KG1 (cell line): ENCODE measurements at regions not wholly inside any gene's neighbourhood (a gene's known extent, or its start where the extent isn't known, plus 50 kb on each side); places are given as distances from the start of the nearest gene placed in this dataset.
"Not testable (repeated sequence)": the region's sequence is repeated elsewhere in the genome, so short reads cannot be mapped to it uniquely, and the experiment has no call there.

ENCODE experiments used
- DNase-seq: peaks from one replicate; lab custom pipeline; 2025; lab: John Stamatoyannopoulos, UW

DNA sequence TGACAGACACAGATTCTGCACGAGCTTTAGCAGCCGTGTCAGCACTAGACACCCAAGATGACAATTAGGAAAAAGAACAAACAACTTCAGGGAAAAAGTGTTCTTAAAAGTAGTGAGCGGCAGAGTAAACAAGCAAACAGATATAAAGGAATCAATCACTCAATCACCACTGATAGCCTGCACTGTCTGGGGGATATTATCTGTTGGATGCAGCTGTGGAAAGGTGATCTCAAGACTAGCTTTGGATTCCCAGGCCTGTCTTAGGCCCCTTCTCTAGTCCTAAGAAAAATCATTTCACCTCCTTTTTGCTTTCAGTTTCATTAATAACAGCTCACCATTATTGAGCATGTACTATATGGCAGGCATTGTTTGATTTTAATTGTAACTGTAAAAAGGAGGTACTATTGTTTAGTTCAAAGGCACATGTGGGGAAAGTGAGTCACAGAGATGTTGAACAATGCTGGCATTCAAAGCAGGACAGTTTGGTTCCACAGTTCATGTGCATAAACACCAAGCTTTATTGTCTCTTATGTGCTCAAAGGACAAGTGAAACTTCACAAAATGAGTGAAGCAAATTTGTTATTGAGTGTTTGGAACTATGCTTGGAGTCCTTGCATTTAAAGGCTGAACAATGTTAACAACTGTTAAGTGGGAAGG lies 147.3 kb upstream of the TCF4 start:
- DNase-seq = no peak

DNA sequence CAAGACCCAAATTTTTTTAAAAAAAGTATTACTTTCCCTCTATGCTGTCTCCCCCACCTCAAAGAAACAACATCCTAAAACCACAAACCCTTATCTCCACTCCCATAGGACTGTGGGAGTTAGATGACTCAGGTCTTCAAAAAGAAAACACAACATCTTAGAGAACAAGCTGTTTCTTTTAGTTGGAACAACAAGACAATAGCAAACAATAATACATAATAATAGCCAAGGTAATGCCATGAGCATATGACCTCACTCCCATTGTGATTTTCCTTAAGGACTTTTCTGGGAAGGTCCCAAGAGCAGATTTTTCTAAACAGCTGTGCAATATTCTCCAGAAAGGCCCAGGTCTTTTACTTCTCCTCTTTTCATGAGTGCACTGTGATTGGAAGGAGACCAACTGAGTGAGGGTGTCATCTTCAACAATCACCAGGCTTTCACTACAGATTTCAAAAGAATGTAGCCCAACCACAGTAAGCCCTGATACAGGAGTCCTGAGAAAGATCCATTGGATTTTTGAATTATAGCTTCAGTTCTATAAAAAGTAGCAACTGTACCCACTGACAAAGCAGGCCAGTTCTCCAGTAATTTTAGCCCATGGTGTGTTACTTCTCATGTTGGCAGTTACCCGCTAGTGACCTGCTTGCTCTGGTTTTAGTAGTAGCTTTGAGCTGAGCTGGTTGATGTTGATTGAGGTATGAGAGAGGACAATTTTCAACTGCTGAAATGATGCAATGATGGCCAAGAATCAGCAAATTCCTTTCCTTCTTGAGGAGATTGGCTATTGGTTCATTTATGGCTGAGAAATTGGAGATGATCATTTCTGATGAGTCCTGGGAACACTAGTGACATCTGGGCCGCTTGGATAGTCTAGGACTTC lies 144.5 kb upstream of the TCF4 start:
- no peak for DNase-seq

DNA sequence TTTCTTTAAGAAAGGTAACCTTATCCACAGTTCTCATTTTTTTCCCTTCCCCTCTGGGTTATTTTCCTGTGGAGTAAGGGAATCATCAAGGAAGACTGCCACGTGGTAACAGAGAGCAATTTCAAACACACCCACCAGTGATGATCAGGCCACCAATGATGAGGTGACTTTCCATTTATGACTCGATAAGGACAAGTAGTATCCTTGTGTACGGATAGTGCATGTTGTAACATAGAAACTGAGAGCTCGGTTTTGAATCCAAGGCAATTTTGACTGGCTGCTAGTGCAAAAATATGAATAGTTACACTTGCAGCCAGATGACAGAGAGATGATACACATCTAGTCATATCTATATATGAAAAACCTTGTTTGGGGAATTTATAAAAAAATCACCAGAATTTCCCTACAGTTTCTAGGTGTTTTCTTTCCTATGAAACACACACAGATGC lies 143.6 kb upstream of the TCF4 start:
- no peak for DNase-seq

GRCh38 chr18:55721006-55721405 lies 133.0 kb upstream of the TCF4 start:
- DNase-seq = not testable (repeated sequence)

DNA sequence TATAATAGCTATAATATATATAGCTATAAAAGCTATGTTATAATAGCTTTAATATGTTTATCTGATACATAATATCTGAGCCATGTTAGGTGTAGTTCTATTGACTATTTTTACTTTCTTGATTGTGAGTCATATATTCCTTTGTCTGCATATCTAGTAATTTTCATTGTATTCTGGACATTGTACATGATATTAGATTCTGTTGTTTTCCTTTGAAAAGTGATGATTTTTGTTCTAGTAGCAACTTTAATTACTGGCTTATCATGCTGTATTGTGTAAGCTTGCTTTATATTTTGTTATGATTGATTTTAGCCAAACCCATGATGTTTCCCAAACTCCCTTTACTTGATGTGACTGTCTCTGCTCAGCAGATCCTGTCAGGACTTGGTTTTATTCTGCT lies 125.7 kb upstream of the TCF4 start:
- DNase-seq = no peak

DNA sequence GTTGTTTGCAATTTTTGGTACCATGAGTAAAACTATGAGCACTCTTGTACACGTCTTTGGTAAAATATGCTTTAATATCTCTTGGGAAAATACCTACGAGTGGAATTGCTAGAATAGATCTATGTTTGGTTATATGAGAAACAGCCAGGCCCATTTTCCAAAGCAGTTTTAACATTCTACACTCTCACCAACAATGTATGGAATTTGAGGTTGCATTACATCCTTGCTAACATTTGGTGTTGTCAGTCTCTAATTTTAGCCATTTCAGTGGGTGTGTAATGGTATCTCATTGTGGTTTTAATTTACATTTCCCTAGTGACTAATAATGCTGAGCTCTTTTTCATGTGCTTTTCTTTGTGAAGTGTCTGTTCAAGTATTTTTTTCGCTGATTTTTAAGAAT lies 118.9 kb upstream of the TCF4 start:
- DNase-seq = no peak

GRCh38 chr18:55699233-55699765 lies 111.3 kb upstream of the TCF4 start:
- no peak for DNase-seq

DNA sequence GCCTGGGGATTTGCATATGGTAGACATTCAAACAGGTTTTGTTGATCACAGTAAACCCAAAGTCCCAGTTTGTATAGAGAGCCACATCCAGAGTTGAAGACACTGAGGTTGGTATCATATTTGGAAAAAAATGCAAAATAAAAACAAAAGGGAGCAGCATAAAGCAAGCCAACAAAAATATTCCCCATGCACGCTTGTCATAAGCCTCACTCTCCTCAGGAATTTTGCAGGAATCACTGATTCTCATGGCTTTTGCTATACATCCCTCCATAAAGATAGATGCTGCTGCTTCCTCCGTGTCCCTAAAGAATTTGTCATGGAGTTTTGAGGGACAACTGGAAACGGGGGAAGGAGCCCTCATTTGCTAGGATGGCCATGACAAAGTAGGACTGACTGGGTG lies 108.8 kb upstream of the TCF4 start:
- no peak for DNase-seq

DNA sequence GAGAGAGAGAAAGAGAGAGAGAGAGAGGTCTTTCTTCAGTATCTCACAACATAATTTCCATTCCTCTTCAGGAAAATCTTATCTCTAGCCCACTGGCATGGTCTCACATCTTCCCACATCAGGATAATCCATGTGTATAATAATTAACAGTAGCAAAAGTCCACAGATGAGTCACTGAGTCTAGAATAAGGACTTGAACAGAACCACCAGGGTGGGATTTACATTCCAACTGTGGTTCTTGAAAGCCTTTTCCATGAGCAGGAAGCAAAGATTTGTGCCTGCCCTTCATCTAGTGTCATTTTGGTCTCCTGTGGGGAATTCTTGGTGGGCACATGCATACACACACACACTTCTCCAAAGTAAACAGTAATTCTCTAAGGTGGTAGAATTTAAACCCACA lies 107.1 kb upstream of the TCF4 start:
- DNase-seq = no peak

DNA sequence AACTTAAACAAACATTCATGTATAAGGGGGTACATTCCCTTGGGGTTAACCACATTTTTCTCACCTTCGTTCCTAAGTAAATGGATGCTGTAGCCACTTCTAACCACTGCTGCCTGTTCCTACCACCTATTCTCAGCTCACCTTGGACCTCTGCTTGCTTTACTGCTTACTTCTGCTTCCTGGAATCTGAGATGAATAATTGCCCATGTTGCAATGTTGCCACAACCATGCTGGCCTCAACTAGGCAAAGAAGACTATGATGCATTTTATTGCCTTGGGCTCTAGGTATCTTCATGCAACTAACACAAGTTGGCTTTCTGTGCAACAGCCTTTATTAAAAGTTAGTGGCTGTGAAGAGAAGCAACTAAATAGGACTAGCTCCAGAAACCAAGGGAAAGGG lies 106.3 kb upstream of the TCF4 start:
- no peak for DNase-seq

- no peak for DNase-seq
These were observed 100.0 kb upstream of the TCF4 start for GRCh38 chr18:55688030-55688429.

DNA sequence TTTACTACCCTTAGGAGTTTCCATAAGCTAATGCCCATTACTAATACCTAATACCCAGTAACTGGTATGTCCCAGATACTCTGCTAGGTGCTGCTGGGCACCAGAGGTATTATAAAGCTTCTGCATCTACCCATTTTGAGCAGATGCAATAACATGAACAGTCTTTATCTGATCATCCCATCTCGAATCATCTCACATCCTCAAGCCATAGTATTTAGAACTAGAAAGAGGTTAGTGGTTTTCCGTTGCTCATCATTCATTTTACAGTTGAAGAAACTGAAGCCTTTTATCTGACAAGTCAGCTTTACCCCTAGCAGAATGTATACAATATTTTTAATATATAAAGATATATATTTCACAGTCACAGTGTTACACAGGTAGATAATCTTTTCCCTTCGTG lies 99.1 kb upstream of the TCF4 start:
- no peak for DNase-seq

GRCh38 chr18:55685638-55686037 lies 97.6 kb upstream of the TCF4 start:
- no peak for DNase-seq

DNA sequence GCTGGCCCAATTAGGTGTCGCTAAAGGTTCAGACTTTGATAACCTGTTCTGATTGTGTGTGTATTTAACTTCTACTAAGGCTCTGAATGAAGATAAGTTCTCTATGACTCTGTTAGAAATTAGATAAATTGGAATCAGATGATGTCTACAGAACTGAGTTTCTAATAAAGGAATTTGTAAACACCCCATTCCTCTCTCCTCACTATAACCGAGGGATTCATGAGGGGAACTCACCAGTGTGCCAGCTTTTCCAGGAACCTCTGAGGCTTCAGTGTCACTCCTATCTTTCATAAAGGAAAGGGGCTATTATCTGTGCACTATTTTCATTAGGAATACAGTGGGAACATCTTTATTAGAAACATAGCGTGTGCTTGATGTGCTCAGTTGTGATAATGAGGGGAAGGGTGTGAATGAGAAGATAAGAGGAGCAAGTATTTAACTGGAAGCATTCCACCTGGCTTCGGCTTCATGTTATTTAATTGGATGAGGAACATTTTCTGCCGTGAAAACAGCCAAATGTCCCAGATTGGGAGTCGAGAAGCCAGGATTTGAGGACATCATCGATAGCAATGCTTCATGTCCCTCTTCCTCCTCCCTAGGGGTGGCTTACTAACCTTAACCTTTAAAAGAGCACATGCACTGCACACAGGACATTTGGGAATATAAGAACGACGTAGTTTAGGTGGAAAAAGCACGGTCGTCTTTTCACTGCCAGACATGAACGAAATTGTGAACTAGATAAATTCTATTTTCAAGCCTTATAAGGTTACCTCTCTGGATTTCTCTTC lies 84.8 kb upstream of the TCF4 start:
- no peak for DNase-seq

DNA sequence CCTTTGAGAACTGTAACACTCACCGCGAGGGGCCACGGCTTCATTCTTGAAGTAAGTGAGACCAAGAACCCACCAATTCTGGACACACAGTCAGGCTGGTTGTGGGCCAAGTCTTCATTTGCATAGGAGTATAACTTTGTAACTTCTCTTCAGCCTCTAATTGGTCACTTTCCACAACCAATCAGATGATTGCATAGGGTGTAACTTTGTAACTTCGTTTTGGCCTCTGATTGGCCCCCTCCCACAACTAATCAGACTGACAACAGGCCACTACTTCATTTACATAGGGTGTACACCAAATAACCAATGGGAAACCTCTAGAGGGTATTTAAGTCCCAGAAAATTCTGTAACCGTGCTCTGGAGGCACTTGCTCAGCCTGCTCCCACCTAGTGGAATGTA lies 77.5 kb upstream of the TCF4 start:
- DNase-seq = no peak

DNA sequence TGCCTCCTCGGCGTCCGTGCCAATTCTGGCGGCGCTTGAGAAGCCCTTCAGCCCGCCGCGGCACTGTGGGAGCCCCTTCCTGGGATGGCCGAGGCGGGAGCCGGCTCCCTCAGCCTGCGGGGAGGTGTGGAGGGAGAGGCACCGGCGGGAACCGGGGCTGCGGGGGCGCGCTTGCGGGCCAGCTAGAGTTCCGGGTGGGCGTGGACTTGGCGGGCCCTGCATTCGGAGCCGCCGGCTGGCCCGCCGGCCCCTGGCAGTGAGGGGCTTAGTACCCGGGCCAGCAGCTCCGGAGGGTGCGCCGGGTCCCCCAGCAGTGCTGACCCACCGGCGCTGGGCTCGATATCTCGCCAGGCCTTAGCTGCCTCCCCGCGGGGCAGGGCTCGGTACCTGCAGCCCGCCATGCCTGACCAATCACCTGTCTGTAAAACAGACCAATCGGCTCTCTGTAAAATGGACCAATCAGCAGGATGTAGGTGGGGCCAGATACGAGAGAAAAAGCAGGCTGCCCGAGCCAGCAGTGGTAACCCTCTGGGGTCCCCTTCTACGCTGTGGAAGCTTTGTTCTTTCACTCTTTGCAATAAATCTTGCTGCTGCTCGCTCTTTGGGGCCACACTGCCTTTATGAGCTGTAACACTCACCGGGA lies 76.9 kb upstream of the TCF4 start:
- not testable (repeated sequence) for DNase-seq

DNA sequence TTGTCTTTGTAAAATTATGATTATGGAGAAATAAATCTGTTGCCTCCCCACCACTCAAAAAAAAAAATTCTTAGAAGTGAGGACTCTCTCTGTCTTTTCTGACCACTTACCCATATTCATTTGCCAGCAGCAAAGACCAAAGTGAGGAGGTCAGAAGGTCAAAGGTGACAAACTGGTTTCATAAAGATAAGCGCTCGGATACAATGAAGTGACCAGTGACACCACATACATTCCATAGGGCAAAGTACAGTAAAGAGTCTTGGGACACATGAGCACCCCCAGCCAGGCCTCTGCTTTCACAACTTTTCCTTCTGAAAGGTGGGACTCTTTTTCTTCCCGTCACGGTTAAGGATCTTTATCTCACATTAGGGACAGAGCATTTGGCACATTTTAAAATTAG lies 75.9 kb upstream of the TCF4 start:
- DNase-seq = no peak

DNA sequence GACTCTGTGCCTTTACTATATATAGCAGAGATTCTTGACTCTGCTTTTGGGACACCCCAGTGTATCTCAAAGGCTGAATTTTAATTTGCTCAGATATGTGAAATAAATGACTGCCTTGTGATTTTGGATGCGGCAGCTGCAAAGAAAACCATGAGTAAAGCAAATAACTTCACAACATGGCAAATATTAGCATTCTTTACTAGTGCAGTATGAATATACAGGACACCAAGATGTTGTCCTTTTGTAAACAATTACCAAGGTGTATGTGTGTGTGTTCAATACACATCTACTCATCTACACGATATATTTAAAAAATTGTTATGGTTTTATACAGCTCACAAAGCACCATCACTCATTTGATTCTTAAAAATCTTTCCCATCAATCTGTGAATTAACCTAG lies 70.6 kb upstream of the TCF4 start:
- DNase-seq = no peak

GRCh38 chr18:55657572-55658331 lies 69.8 kb upstream of the TCF4 start:
- DNase-seq = no peak

GRCh38 chr18:55654986-55655385 lies 67.0 kb upstream of the TCF4 start:
- DNase-seq = no peak

DNA sequence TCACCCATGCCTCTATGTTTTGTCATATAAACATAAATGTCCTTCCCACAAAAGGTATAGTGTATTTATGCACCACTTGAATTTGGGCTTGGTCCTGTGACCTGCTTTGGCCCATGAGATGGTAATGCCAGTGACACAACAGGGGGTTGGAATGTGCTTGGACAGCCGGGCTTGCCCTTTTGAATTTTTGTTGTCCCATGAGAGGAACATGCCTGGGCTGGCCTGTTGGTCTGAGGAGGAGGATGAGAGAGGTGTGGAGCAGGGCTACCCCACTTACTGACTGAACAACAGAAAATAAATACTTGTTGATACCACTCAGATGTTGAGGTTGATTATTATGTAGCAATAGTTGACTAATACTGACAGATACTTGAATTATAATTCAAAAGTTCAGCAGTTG lies 63.2 kb upstream of the TCF4 start:
- no peak for DNase-seq
